ENCODE measurements at regions not wholly inside any gene's neighbourhood (a gene's known extent, or its start where the extent isn't known, plus 50 kb on each side); places are given as distances from the start of the nearest gene placed in this dataset.

- no peak overlapping the region for H3K27ac ChIP-seq (ENCODE audit: low read depth in 2 of 2, low read length in 1 of 2)
- H3K9ac ChIP-seq, result no peak overlapping the region
- no peaks in the 10 kb centered on the region for H3K27me3 ChIP-seq (ENCODE audit: insufficient read depth)
- H3K4me1 ChIP-seq (ENCODE audit: control insufficient read depth in 1 of 2, insufficient read depth in 2 of 2, low read depth in 1 of 2, low read length in 1 of 2), result no peaks in the 10 kb centered on the region
- H3F3A ChIP-seq (replicated peaks; ENCODE audit: insufficient read depth), result no peaks in the 10 kb centered on the region
- H2AFZ ChIP-seq (ENCODE audit: low read depth), result no peak overlapping the region
- POLR2A ChIA-PET, result no interaction called here
- H3K9me3 ChIP-seq, result no peaks in the 10 kb centered on the region
- H3K79me2 ChIP-seq (ENCODE audit: insufficient read depth), result no peaks in the 10 kb centered on the region
- H4K20me1 ChIP-seq (ENCODE audit: insufficient read depth), result no peaks in the 10 kb centered on the region
- DNase-seq, result no peak
- no peak overlapping the region for H3K4me2 ChIP-seq
- no peaks in the 10 kb centered on the region for H3K36me3 ChIP-seq (replicated peaks in 1 of 2; ENCODE audit: control insufficient read depth in 1 of 2, insufficient read depth in 2 of 2, low read length in 1 of 2)
- 65% methylated on average over 2 of the region's 2 CpGs for WGBS (ENCODE audit: low lambda C conversion rate)
- H3K9me2 ChIP-seq, result no peaks in the 10 kb centered on the region
- H3K4me3 ChIP-seq (ENCODE audit: low read depth in 2 of 2, low read length in 1 of 2), result no peak overlapping the region
- no peak for TF ChIP-seq EZH2phosphoT487 (IDR thresholded peaks at IDR 0.05; ENCODE audit: borderline replicate concordance, low read depth)
- no peak for TF ChIP-seq GATA2 (CRISPR knock-in tag; IDR thresholded peaks at IDR 0.05)
- no peak for TF ChIP-seq RAD21 (IDR thresholded peaks at IDR 0.05; ENCODE audit: low read length)
- no peak for TF ChIP-seq NRF1 (IDR thresholded peaks at IDR 0.05; ENCODE audit: low read depth, low read length)
- TF ChIP-seq, protein P1, sequence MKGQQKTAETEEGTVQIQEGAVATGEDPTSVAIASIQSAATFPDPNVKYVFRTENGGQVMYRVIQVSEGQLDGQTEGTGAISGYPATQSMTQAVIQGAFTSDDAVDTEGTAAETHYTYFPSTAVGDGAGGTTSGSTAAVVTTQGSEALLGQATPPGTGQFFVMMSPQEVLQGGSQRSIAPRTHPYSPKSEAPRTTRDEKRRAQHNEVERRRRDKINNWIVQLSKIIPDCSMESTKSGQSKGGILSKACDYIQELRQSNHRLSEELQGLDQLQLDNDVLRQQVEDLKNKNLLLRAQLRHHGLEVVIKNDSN (IDR thresholded peaks at IDR 0.05; ENCODE audit: borderline replicate concordance, low read depth), result no peak
- no peak for TF ChIP-seq JUND (IDR thresholded peaks at IDR 0.05)
- TF ChIP-seq, protein P2, sequence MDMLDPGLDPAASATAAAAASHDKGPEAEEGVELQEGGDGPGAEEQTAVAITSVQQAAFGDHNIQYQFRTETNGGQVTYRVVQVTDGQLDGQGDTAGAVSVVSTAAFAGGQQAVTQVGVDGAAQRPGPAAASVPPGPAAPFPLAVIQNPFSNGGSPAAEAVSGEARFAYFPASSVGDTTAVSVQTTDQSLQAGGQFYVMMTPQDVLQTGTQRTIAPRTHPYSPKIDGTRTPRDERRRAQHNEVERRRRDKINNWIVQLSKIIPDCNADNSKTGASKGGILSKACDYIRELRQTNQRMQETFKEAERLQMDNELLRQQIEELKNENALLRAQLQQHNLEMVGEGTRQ (IDR thresholded peaks at IDR 0.05; ENCODE audit: borderline replicate concordance, low read depth, low read length), result no peak
- TF ChIP-seq FOXM1 (IDR thresholded peaks at IDR 0.05; ENCODE audit: low read depth), result no peak
- no peak for TF ChIP-seq MEF2A (IDR thresholded peaks at IDR 0.05; ENCODE audit: borderline replicate concordance, low read depth)
- TF ChIP-seq, protein P3, sequence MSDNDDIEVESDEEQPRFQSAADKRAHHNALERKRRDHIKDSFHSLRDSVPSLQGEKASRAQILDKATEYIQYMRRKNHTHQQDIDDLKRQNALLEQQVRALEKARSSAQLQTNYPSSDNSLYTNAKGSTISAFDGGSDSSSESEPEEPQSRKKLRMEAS (IDR thresholded peaks at IDR 0.05; ENCODE audit: low read depth), result no peak
- TF ChIP-seq RCOR1 (IDR thresholded peaks at IDR 0.05; ENCODE audit: low read length), result no peak
- no peak for TF ChIP-seq GABPA (IDR thresholded peaks at IDR 0.05; ENCODE audit: low read depth)
- no peak for TF ChIP-seq NFIC (IDR thresholded peaks at IDR 0.05; ENCODE audit: borderline replicate concordance)
- no peak for TF ChIP-seq FOSL2 (IDR thresholded peaks at IDR 0.05; ENCODE audit: borderline replicate concordance, low read depth)
- TF ChIP-seq, protein P4, sequence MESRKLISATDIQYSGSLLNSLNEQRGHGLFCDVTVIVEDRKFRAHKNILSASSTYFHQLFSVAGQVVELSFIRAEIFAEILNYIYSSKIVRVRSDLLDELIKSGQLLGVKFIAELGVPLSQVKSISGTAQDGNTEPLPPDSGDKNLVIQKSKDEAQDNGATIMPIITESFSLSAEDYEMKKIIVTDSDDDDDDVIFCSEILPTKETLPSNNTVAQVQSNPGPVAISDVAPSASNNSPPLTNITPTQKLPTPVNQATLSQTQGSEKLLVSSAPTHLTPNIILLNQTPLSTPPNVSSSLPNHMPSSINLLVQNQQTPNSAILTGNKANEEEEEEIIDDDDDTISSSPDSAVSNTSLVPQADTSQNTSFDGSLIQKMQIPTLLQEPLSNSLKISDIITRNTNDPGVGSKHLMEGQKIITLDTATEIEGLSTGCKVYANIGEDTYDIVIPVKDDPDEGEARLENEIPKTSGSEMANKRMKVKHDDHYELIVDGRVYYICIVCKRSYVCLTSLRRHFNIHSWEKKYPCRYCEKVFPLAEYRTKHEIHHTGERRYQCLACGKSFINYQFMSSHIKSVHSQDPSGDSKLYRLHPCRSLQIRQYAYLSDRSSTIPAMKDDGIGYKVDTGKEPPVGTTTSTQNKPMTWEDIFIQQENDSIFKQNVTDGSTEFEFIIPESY (IDR thresholded peaks at IDR 0.05; ENCODE audit: borderline replicate concordance, low read depth), result no peak
- TF ChIP-seq RFX5 (IDR thresholded peaks at IDR 0.05; ENCODE audit: low read length), result no peak
- no peak for TF ChIP-seq EP300 (IDR thresholded peaks at IDR 0.05; ENCODE audit: borderline replicate concordance in 1 of 2, low read depth in 1 of 2, low read length in 1 of 2)
- TF ChIP-seq TCF12 (IDR thresholded peaks at IDR 0.05), result no peak
- TF ChIP-seq, protein P5, sequence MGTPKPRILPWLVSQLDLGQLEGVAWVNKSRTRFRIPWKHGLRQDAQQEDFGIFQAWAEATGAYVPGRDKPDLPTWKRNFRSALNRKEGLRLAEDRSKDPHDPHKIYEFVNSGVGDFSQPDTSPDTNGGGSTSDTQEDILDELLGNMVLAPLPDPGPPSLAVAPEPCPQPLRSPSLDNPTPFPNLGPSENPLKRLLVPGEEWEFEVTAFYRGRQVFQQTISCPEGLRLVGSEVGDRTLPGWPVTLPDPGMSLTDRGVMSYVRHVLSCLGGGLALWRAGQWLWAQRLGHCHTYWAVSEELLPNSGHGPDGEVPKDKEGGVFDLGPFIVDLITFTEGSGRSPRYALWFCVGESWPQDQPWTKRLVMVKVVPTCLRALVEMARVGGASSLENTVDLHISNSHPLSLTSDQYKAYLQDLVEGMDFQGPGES (IDR thresholded peaks at IDR 0.05; ENCODE audit: low read depth, low read length), result no peak
- CTCF ChIA-PET, result no interaction called here
Measured at GRCh38 chr16:50953290-50953689, 197.8 kb downstream of the SALL1 start.

Measured in SK-N-SH (cell line).